Fibroblast of lung (primary cell): ENCODE measurements at regions not wholly inside any gene's neighbourhood (a gene's known extent, or its start where the extent isn't known, plus 50 kb on each side); places are given as distances from the start of the nearest gene placed in this dataset.

Experiments
- DNase-seq, 2 donors: peaks; one replicate each; pipeline versions ENCODE4 v3.0.0 to v3.0.0-alpha.2; 2010; ENCODE audit warnings: low read depth in 2 of 2
- H2AFZ ChIP-seq: 2 replicates; pipeline ENCODE4 v1.5.1; 2012; ENCODE audit warnings: low read length, control low read depth, inconsistent platforms
- H3K27ac ChIP-seq: 2 replicates; pipeline ENCODE4 v1.5.1; 2011; ENCODE audit warnings: low read length, control low read depth; ENCODE audit not compliant: insufficient read depth
- H3K27me3 ChIP-seq: 2 replicates; pipeline ENCODE4 v1.5.1; 2011; ENCODE audit warnings: mild to moderate bottlenecking, low read length; ENCODE audit not compliant: control insufficient read depth, insufficient read depth
- H3K36me3 ChIP-seq: 2 replicates; pipeline ENCODE4 v1.5.1; 2011; ENCODE audit warnings: low read length; ENCODE audit not compliant: control insufficient read depth, insufficient read depth
- H3K4me1 ChIP-seq: 2 replicates; pipeline ENCODE4 v1.5.1; 2011; ENCODE audit warnings: low read length; ENCODE audit not compliant: control insufficient read depth, insufficient read depth; ENCODE audit errors: extremely low read depth
- H3K4me2 ChIP-seq: 2 replicates; pipeline ENCODE4 v1.5.1; 2011; ENCODE audit warnings: low read length, control low read depth; ENCODE audit not compliant: insufficient read depth; ENCODE audit errors: extremely low read depth
- H3K4me3 ChIP-seq, 4 experiments: fragments of 200-600 bp in 1 of 4; sonication (generic) in 1 of 4; replicated peaks in 1 of 4; 2 replicates each; pipeline ENCODE4 v1.5.1; 2011 to 2016; ENCODE audit warnings: low read length in 4 of 4, low read depth in 3 of 4, mild to moderate bottlenecking in 3 of 4, control low read depth in 2 of 4, inconsistent platforms in 1 of 4, mixed read lengths in 1 of 4; ENCODE audit not compliant: insufficient read depth in 1 of 4; ENCODE audit errors: control extremely low read depth in 1 of 4
- H3K79me2 ChIP-seq: 2 replicates; pipeline ENCODE4 v1.5.1; 2012; ENCODE audit warnings: mild to moderate bottlenecking, low read length, inconsistent platforms; ENCODE audit not compliant: control insufficient read depth, insufficient read depth
- H3K9ac ChIP-seq: 2 replicates; pipeline ENCODE4 v1.5.1; 2011; ENCODE audit warnings: mild to moderate bottlenecking, low read length, control low read depth; ENCODE audit not compliant: insufficient read depth
- H3K9me3 ChIP-seq: 2 replicates; pipeline ENCODE4 v1.5.1; 2012; ENCODE audit warnings: low read depth, low read length; ENCODE audit not compliant: control insufficient read depth, insufficient read depth
- H4K20me1 ChIP-seq: 2 replicates; pipeline ENCODE4 v1.5.1; 2011; ENCODE audit warnings: low read length; ENCODE audit not compliant: control insufficient read depth, insufficient read depth; ENCODE audit errors: extremely low read depth
- CTCF ChIP-seq, 2 donors: IDR thresholded peaks in 1 of 2; conservative IDR thresholded peaks in 1 of 2; 1 replicate in 1 of 2; 2 replicates in 1 of 2; pipeline ENCODE4 v1.5.1; 2011 to 2012; ENCODE audit warnings: low read length in 2 of 2, control low read depth in 1 of 2, inconsistent platforms in 1 of 2, low read depth in 1 of 2, mild to moderate bottlenecking in 1 of 2
- EZH2 ChIP-seq: IDR thresholded peaks from 2 replicates; pipeline ENCODE4 v1.5.1; 2012; ENCODE audit warnings: low read length, control low read depth, mild to moderate bottlenecking; ENCODE audit errors: missing control alignments

DNA sequence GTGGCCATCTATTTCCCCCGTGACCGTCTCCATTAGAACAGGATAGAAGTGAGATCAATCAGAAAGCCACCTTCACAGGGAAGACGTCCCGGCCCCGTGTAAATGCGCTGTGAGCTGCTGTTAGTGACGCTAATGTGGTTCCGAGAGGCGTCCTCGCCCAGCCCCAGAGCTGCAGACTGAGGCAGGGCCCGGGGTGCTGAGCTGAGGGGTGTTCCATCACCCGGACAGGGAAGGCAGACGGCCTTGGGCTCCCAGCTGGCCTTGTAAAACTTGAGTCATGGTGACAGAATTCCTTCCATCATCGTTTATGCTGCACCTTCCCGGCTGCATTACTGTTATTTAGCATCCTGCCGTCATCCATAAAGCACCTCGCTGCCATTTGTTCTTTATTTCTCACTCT lies 195.3 kb upstream of the CTBP2 start:
- Histone ChIP-seq H3K27ac (no peak overlapping the region), H3K4me2 (no peak overlapping the region), H3K27me3 (no peaks in the 10 kb centered on the region), H3K4me3 (no peak overlapping the region), H3K9ac (no peak overlapping the region), H3K9me3 (no peaks in the 10 kb centered on the region), H3K79me2 (no peaks in the 10 kb centered on the region), H3K36me3 (no peaks in the 10 kb centered on the region), H2AFZ (no peak overlapping the region), H4K20me1 (no peaks in the 10 kb centered on the region), H3K4me1 (no peaks in the 10 kb centered on the region)
- DNase-seq, result no peak
- TF ChIP-seq EZH2 (no peak), CTCF (conservative IDR thresholded peaks at IDR 0.05 in 1 of 2, IDR thresholded peaks at IDR 0.05 in 1 of 2; ENCODE audit: low read depth in 1 of 2, low read length in 2 of 2) (no peak)

- Histone ChIP-seq H3K27ac (no peak overlapping the region), H3K4me3 (no peak overlapping the region), H3K4me1 (no peaks in the 10 kb centered on the region), H3K27me3 (no peaks in the 10 kb centered on the region), H2AFZ (no peak overlapping the region), H3K9ac (no peak overlapping the region), H3K36me3 (no peaks in the 10 kb centered on the region), H3K4me2 (no peak overlapping the region), H3K79me2 (no peaks in the 10 kb centered on the region), H4K20me1 (no peaks in the 10 kb centered on the region), H3K9me3 (no peaks in the 10 kb centered on the region)
- TF ChIP-seq EZH2 (no peak), CTCF (conservative IDR thresholded peaks at IDR 0.05 in 1 of 2, IDR thresholded peaks at IDR 0.05 in 1 of 2; ENCODE audit: low read depth in 1 of 2, low read length in 2 of 2) (no peak)
- DNase-seq, result no peak
These were observed 190.2 kb upstream of the CTBP2 start for GRCh38 chr10:125350519-125350918.

DNA sequence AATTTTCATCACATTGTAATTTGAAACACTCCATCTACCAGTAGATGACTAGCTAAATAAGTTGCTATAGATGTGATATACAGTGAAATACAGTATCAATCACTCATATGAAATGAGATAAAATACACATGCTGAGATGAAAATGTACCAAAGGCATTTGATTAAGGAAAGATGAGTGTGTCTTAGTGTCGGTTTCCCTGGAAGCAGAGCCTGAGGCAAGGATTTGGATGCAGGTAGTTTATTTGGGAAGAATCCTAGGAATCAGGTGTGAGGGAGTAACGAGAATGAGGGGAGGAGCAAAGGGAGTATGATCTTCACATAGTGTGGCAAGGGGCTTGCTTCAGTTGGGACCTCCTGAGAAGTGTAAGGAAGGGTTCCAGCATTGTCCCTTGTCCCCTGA lies 188.2 kb upstream of the CTBP2 start:
- TF ChIP-seq CTCF (conservative IDR thresholded peaks at IDR 0.05 in 1 of 2, IDR thresholded peaks at IDR 0.05 in 1 of 2; ENCODE audit: low read depth in 1 of 2, low read length in 2 of 2) (no peak), EZH2 (no peak)
- Histone ChIP-seq H4K20me1 (no peaks in the 10 kb centered on the region), H3K4me1 (no peaks in the 10 kb centered on the region), H2AFZ (no peak overlapping the region), H3K4me2 (no peak overlapping the region), H3K9me3 (no peaks in the 10 kb centered on the region), H3K9ac (no peak overlapping the region), H3K27me3 (no peaks in the 10 kb centered on the region), H3K36me3 (no peaks in the 10 kb centered on the region), H3K27ac (no peak overlapping the region), H3K79me2 (no peaks in the 10 kb centered on the region), H3K4me3 (no peak overlapping the region)
- DNase-seq, result no peak
